T-helper 22 cell (primary cell): ENCODE measurements at regions not wholly inside any gene's neighbourhood (a gene's known extent, or its start where the extent isn't known, plus 50 kb on each side); places are given as distances from the start of the nearest gene placed in this dataset.
"Not testable (repeated sequence)": the region's sequence is repeated elsewhere in the genome, so short reads cannot be mapped to it uniquely, and the experiment has no call there.

Experiments
- DNase-seq: peaks from one replicate; pipeline ENCODE4 v3.0.0-alpha.2; 2020; ENCODE audit warnings: low read depth

- no peak for DNase-seq
These were observed 118.2 kb downstream of the ZNF22 start for GRCh38 chr10:45118929-45119328.

- not testable (repeated sequence) for DNase-seq
These were observed 121.6 kb downstream of the ZNF22 start for GRCh38 chr10:45122180-45122860.

GRCh38 chr10:45135443-45136198 is 134.9 kb downstream of the ZNF22 start:
- no peak for DNase-seq

- DNase-seq: no peak
These were observed 135.5 kb downstream of the ZNF22 start for GRCh38 chr10:45136256-45136655.

GRCh38 chr10:45144326-45145070 is 143.8 kb downstream of the ZNF22 start:
- DNase-seq: no peak

- DNase-seq: not testable (repeated sequence)
These were observed 144.4 kb downstream of the ZNF22 start for GRCh38 chr10:45145143-45145542.

GRCh38 chr10:45147000-45147399 is 146.3 kb downstream of the ZNF22 start:
- no peak for DNase-seq

- DNase-seq: no peak
These were observed 150.3 kb downstream of the ZNF22 start for GRCh38 chr10:45150997-45151396.

- DNase-seq: no peak
These were observed 150.9 kb downstream of the ZNF22 start for GRCh38 chr10:45151467-45152214.

GRCh38 chr10:45152726-45153125 is 152.0 kb downstream of the ZNF22 start:
- DNase-seq: no peak

- no peak for DNase-seq
These were observed 153.8 kb downstream of the ZNF22 start for GRCh38 chr10:45154502-45154901.

- no peak for DNase-seq
These were observed 155.1 kb downstream of the ZNF22 start for GRCh38 chr10:45155784-45156183.

GRCh38 chr10:45160271-45160670 is 155.1 kb downstream of the OR13A1 start:
- DNase-seq: no peak

- DNase-seq: no peak
These were observed 152.0 kb downstream of the OR13A1 start for GRCh38 chr10:45163315-45163975.

GRCh38 chr10:45175520-45176118 is 139.8 kb downstream of the OR13A1 start:
- DNase-seq: not testable (repeated sequence)

GRCh38 chr10:45179691-45180090 is 135.7 kb downstream of the OR13A1 start:
- DNase-seq: no peak

GRCh38 chr10:45180507-45180906 is 134.9 kb downstream of the OR13A1 start:
- DNase-seq: no peak

GRCh38 chr10:45180946-45181875 is 134.2 kb downstream of the OR13A1 start:
- no peak for DNase-seq

- DNase-seq: no peak
These were observed 132.2 kb downstream of the OR13A1 start for GRCh38 chr10:45183174-45183573.
